ENCODE measurements at regions not wholly inside any gene's neighbourhood (a gene's known extent, or its start where the extent isn't known, plus 50 kb on each side); places are given as distances from the start of the nearest gene placed in this dataset.
A peak's percentile ranks its signal among the peaks of the same experiment; 100 is the strongest.

DNA sequence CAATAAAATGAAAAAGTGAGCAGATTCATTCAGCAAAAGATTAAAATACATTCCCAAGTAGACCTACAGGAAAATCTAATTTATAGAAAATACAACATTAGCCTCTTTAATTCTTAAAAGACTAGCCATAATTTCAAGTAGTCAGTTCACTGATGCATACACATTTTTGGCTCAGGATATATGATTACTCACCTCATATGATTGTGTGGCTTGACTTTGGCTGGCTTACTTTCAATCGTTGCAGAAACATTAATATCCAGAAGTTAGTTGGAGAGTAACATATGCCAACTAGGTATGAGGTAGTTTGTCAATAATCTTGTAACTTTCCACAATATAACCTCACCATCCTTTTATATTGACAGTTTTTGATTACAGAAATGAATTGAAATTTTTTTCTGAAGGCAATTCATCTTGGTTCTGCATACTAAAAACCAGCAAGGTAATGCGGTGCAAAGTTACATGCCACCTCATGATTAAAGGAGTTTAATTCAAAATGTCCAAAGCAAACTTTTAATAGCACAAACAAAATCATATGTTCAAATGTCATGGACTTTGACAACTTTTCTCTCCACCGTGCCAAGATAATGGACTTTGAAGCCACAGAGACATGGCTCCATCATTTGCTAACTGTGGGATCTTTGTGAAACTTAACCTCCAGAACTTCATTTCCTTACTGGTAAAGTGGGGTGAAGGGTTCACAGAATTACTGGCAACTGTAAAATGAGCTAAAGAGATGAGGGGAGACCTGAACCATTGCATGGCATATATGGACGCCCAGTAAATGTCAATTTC is 76.6 kb upstream of the PAM start:
- Histone ChIP-seq H4K20me1 (ENCODE audit: insufficient read depth, low read length) (no peaks in the 10 kb centered on the region), H4K5ac (ENCODE audit: low read depth, low read length) (no peak overlapping the region), H3K9me1 (ENCODE audit: insufficient read depth, low read length) (no peaks in the 10 kb centered on the region), H3K9me3 (ENCODE audit: control insufficient read depth, insufficient read depth, low read length) (no peaks in the 10 kb centered on the region), H3K4me3 (ENCODE audit: insufficient read depth, low read depth, low read length) (no peak overlapping the region), H2BK120ac (ENCODE audit: low read depth, low read length) (no peak overlapping the region), H3K9ac (ENCODE audit: low read depth, low read length) (no peak overlapping the region), H2BK5ac (ENCODE audit: low read depth, low read length, poor library complexity, severe bottlenecking) (no peak overlapping the region), H3K4me2 (ENCODE audit: low read depth, low read length) (no peak overlapping the region), H3K23ac (ENCODE audit: low read depth, low read length) (no peak overlapping the region), H2AK9ac (replicated peaks; ENCODE audit: low read depth, low read length, poor library complexity) (no peak overlapping the region), H3K56ac (ENCODE audit: extremely low read depth, insufficient read depth, low read length) (no peak overlapping the region), H3K79me1 (ENCODE audit: low read depth in 1 of 2, low read length in 2 of 2) (no peaks in the 10 kb centered on the region), H2BK20ac (ENCODE audit: low read depth, low read length) (no peak overlapping the region), H4K91ac (ENCODE audit: insufficient read depth, low read depth, low read length) (no peak overlapping the region), H3K36me3 (ENCODE audit: control insufficient read depth, insufficient read depth, low read length) (no peaks in the 10 kb centered on the region), H2AK5ac (ENCODE audit: low read depth, low read length) (no peak overlapping the region), H3K4me1 (ENCODE audit: control insufficient read depth, insufficient read depth, low read length) (no peaks in the 10 kb centered on the region), H3K14ac (replicated peaks; ENCODE audit: low read depth, low read length) (no peak overlapping the region), H4K8ac (ENCODE audit: low read depth in 2 of 2, low read length in 2 of 2) (no peak overlapping the region), H2BK15ac (ENCODE audit: low read depth, low read length) (no peak overlapping the region), H3K18ac (ENCODE audit: low read depth, low read length) (no peak overlapping the region), H3K27me3 (ENCODE audit: control insufficient read depth, insufficient read depth, low read length) (no peaks in the 10 kb centered on the region), H3K4ac (ENCODE audit: low read depth, low read length) (no peak overlapping the region), H2AFZ (replicated peaks; ENCODE audit: low read length, poor library complexity) (no peak overlapping the region), H3K27ac (ENCODE audit: insufficient read depth, low read length) (no peak overlapping the region)
- no TSS peak for BruUV-seq (replicated peaks)
- ChIA-PET CTCF (no interaction called here), POLR2A (ENCODE audit: unreplicated experiment) (no interaction called here)
- intact Hi-C loops (cut with micrococcal nuclease) (no loop called here), in situ Hi-C loops (cut with MboI; ENCODE audit: low sequenced_read_pairs) (no loop called here), dilution Hi-C loops (cut with HindIII; ENCODE audit: low sequenced_read_pairs, unreplicated experiment) (no loop called here)
- peak; percentile 60 for DNase-seq
- no peak; the same call in 1 of the 2 replicates for ATAC-seq (ENCODE audit: low read depth)
- no peak for TF ChIP-seq RAD21 (IDR thresholded peaks at IDR 0.05; ENCODE audit: low read length)
- TF ChIP-seq FOS (IDR thresholded peaks at IDR 0.05; ENCODE audit: low read depth, low read length), result no peak
- TF ChIP-seq RFX5 (IDR thresholded peaks at IDR 0.05; ENCODE audit: low read depth, low read length), result no peak
- WGBS, 2 experiments (ENCODE audit: extremely low coverage in 2 of 2, insufficient read length in 1 of 2), result no CpG with 5 or more reads among the region's 4 CpGs

Data from IMR-90 (cell line).